H9 (cell line): ENCODE measurements at regions not wholly inside any gene's neighbourhood (a gene's known extent, or its start where the extent isn't known, plus 50 kb on each side); places are given as distances from the start of the nearest gene placed in this dataset.

Experiments
- DNase-seq: peaks from one replicate; pipeline ENCODE4 v3.0.0-alpha.2; 2017
- H2AFZ ChIP-seq: one replicate; pipeline ENCODE4 v1.6.1; 2013; ENCODE audit warnings: mild to moderate bottlenecking, low read length, control low read depth, moderate library complexity
- H2AK5ac ChIP-seq: 2 replicates; pipeline ENCODE4 v1.6.1; 2013; ENCODE audit warnings: low read length, control low read depth, mixed read lengths; ENCODE audit not compliant: insufficient read length
- H2BK120ac ChIP-seq: one replicate; pipeline ENCODE4 v1.6.1; 2013; ENCODE audit warnings: low read depth, mild to moderate bottlenecking, low read length, control low read depth, inconsistent platforms; ENCODE audit not compliant: poor library complexity, severe bottlenecking
- H2BK12ac ChIP-seq: 2 replicates; pipeline ENCODE4 v1.6.1; 2013; ENCODE audit warnings: low read length, control low read depth, mixed read lengths, low read depth; ENCODE audit not compliant: insufficient read length
- H2BK15ac ChIP-seq: 2 replicates; pipeline ENCODE4 v1.6.1; 2013; ENCODE audit warnings: low read depth, low read length, control low read depth
- H2BK20ac ChIP-seq: one replicate; pipeline ENCODE4 v1.6.1; 2013; ENCODE audit warnings: low read depth, mild to moderate bottlenecking, low read length, control low read depth, inconsistent platforms; ENCODE audit not compliant: poor library complexity, severe bottlenecking
- H2BK5ac ChIP-seq: 2 replicates; pipeline ENCODE4 v1.6.1; 2013; ENCODE audit warnings: low read length, control low read depth, mixed read lengths; ENCODE audit not compliant: insufficient read length
- H3K14ac ChIP-seq: 2 replicates; pipeline ENCODE4 v1.6.1; 2013; ENCODE audit warnings: low read length, control low read depth; ENCODE audit not compliant: insufficient read depth
- H3K18ac ChIP-seq: 2 replicates; pipeline ENCODE4 v1.6.1; 2013; ENCODE audit warnings: low read depth, mild to moderate bottlenecking, mixed read lengths, low read length, control low read depth; ENCODE audit not compliant: insufficient read length
- H3K23ac ChIP-seq: 2 replicates; pipeline ENCODE4 v1.6.1; 2013; ENCODE audit warnings: low read length, control low read depth, mixed read lengths, low read depth; ENCODE audit not compliant: insufficient read length
- H3K23me2 ChIP-seq: 2 replicates; pipeline ENCODE4 v1.6.1; 2013; ENCODE audit warnings: low read depth, mild to moderate bottlenecking, mixed read lengths, low read length, control low read depth; ENCODE audit not compliant: insufficient read length, poor library complexity, severe bottlenecking
- H3K27ac ChIP-seq: 2 replicates; pipeline ENCODE4 v1.5.1; 2013; ENCODE audit warnings: low read length, control low read depth, mixed read lengths, low read depth; ENCODE audit not compliant: insufficient read length
- H3K27me3 ChIP-seq: 2 replicates; pipeline ENCODE4 v1.6.1; 2013; ENCODE audit warnings: low read length, control low read depth, inconsistent platforms; ENCODE audit not compliant: insufficient read depth
- H3K4ac ChIP-seq: 2 replicates; pipeline ENCODE4 v1.6.1; 2013; ENCODE audit warnings: low read depth, mild to moderate bottlenecking, control low read depth, inconsistent platforms, low read length, moderate library complexity
- H3K4me1 ChIP-seq: 2 replicates; pipeline ENCODE4 v1.6.1; 2013; ENCODE audit warnings: low read length, control low read depth, inconsistent platforms; ENCODE audit not compliant: insufficient read depth
- H3K4me2 ChIP-seq: 2 replicates; pipeline ENCODE4 v1.6.1; 2013; ENCODE audit warnings: low read length, control low read depth, mixed read lengths; ENCODE audit not compliant: insufficient read length, insufficient read depth
- H3K56ac ChIP-seq: 2 replicates; pipeline ENCODE4 v1.6.1; 2013; ENCODE audit warnings: low read depth, mild to moderate bottlenecking, mixed read lengths, low read length, control low read depth; ENCODE audit not compliant: insufficient read length
- H3K79me1 ChIP-seq: 2 replicates; pipeline ENCODE4 v1.6.1; 2013; ENCODE audit warnings: low read depth, mild to moderate bottlenecking, moderate library complexity, low read length, control low read depth, inconsistent platforms; ENCODE audit not compliant: insufficient read depth, poor library complexity, severe bottlenecking
- H3K79me2 ChIP-seq: 2 replicates; pipeline ENCODE4 v1.6.1; 2013; ENCODE audit warnings: low read length, control low read depth, inconsistent platforms; ENCODE audit not compliant: insufficient read depth
- H3K9ac ChIP-seq: 2 replicates; pipeline ENCODE4 v1.6.1; 2013; ENCODE audit warnings: low read length, control low read depth, mixed read lengths; ENCODE audit not compliant: insufficient read length; ENCODE audit errors: extremely low read depth
- H3K9me3 ChIP-seq: one replicate; pipeline ENCODE4 v1.6.1; 2013; ENCODE audit warnings: low read depth, low read length, inconsistent platforms; ENCODE audit not compliant: control insufficient read depth
- H3T11ph ChIP-seq: one replicate; pipeline ENCODE4 v1.6.1; 2013; ENCODE audit warnings: mild to moderate bottlenecking, low read length, control low read depth, inconsistent platforms
- H4K20me1 ChIP-seq: one replicate; pipeline ENCODE4 v1.6.1; 2013; ENCODE audit not compliant: control insufficient read depth, insufficient read length, insufficient read depth
- H4K5ac ChIP-seq: 2 replicates; pipeline ENCODE4 v1.6.1; 2013; ENCODE audit warnings: low read depth, mild to moderate bottlenecking, mixed read lengths, low read length, control low read depth; ENCODE audit not compliant: insufficient read length
- H4K8ac ChIP-seq: replicated peaks from 2 replicates; pipeline ENCODE4 v1.6.1; 2013; ENCODE audit warnings: low read length, control low read depth, mixed read lengths, low read depth; ENCODE audit not compliant: insufficient read length
- H4K91ac ChIP-seq: 2 replicates; pipeline ENCODE4 v1.6.1; 2013; ENCODE audit warnings: low read depth, mild to moderate bottlenecking, moderate library complexity, mixed read lengths, low read length, control low read depth; ENCODE audit not compliant: insufficient read length
- H3K27ac Mint-ChIP-seq, 3 experiments: 2 replicates in 2 of 3; 3 replicates in 1 of 3; pipeline ENCODE4 v1.8.0; 2020 to 2021; ENCODE audit warnings: mixed read lengths in 3 of 3, mild to moderate bottlenecking in 1 of 3, moderate library complexity in 1 of 3
- H3K27me3 Mint-ChIP-seq: 2 replicates; pipeline ENCODE4 v1.8.0; 2021; ENCODE audit warnings: low read depth, mild to moderate bottlenecking, moderate library complexity, mixed read lengths
- H3K36me3 Mint-ChIP-seq, 3 experiments: 2 replicates in 2 of 3; 3 replicates in 1 of 3; pipeline ENCODE4 v1.8.0; 2020 to 2021; ENCODE audit warnings: low read depth in 3 of 3, mixed read lengths in 3 of 3; ENCODE audit not compliant: insufficient read depth in 1 of 3
- H3K4me1 Mint-ChIP-seq, 2 experiments: 2 replicates each; pipeline ENCODE4 v1.8.0; 2020; ENCODE audit warnings: mixed read lengths in 2 of 2
- H3K4me3 Mint-ChIP-seq, 2 experiments: 2 replicates in 1 of 2; 3 replicates in 1 of 2; pipeline ENCODE4 v1.8.0; 2020 to 2021; ENCODE audit warnings: mild to moderate bottlenecking in 2 of 2, mixed read lengths in 2 of 2, moderate library complexity in 1 of 2
- H3K9me3 Mint-ChIP-seq, 2 experiments: 2 replicates in 1 of 2; 3 replicates in 1 of 2; pipeline ENCODE4 v1.8.0; 2020; ENCODE audit warnings: mild to moderate bottlenecking in 2 of 2, mixed read lengths in 2 of 2, moderate library complexity in 1 of 2
- WGBS: extraction: QIAGEN DNeasy Blood & Tissue Kit; methylation state at CpG from one replicate; pipeline ENCODE4 v1.1.7; 2013; ENCODE audit warnings: missing lambda C conversion rate, low lambda C conversion rate, mixed read lengths; ENCODE audit not compliant: insufficient read length; ENCODE audit errors: extremely low coverage; 5-methylcytosine and 5-hydroxymethylcytosine counted together
- TF ChIP-seq, protein P1 (sequence below): fragments of 200-600 bp; sonication (generic); conservative IDR thresholded peaks from 3 replicates; pipeline ENCODE4 v1.8.0; 2021; ENCODE audit warnings: antibody characterized with exemption, mild to moderate bottlenecking

DNA sequence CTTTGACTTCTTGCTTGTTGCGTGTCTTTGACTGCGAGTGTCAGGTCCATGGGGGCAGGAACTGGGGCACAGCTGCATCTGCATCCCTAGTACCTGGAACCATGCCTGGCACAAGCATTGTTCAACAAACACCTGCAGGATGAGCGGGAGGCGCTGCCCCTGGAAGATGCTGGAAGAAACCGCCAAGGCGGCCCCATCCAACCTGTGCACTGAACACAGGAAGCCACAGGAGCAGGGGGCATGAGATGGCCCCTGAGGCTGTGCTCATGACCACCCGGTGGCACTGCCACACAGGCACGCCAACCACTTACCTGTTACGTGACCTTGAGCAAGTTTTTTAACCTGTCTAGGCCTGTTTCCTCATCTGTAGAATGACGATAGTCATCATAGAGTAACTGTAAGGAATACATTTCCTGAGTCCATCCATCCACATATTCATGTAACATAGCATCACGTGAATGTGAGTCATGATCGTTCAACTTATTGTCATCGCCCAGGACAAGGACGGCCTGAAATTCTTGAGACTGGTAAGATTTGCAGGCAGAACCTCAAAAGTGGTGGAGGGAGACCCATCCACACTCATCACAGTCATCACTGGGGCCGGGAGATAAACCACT is 374.2 kb downstream of the PREX1 start:
- Histone ChIP-seq H3K9me3 (no peaks in the 10 kb centered on the region), H2BK20ac (no peak overlapping the region), H3K79me1 (no peaks in the 10 kb centered on the region), H3K4me1 (no peaks in the 10 kb centered on the region), H4K91ac (no peak overlapping the region), H4K8ac (no peak overlapping the region), H3K18ac (no peak overlapping the region), H4K5ac (no peak overlapping the region), H3K27ac (no peak overlapping the region), H2BK15ac (no peak overlapping the region), H3K4me2 (no peak overlapping the region), H3K27me3 (no peaks in the 10 kb centered on the region), H2BK5ac (no peak overlapping the region), H3K23me2 (no peaks in the 10 kb centered on the region), H2AK5ac (no peak overlapping the region), H3K14ac (no peak overlapping the region), H3K56ac (no peak overlapping the region), H2BK120ac (no peak overlapping the region), H3K23ac (no peak overlapping the region), H2AFZ (no peak overlapping the region), H3K9ac (no peak overlapping the region), H2BK12ac (no peak overlapping the region), H4K20me1 (no peaks in the 10 kb centered on the region), H3K79me2 (no peaks in the 10 kb centered on the region), H3K4ac (no peak overlapping the region), H3T11ph (no peak overlapping the region)
- H3K4me3 Mint-ChIP-seq: no peak overlapping the region
- no peaks in the 10 kb centered on the region for H3K36me3 Mint-ChIP-seq
- H3K27me3 Mint-ChIP-seq: peaks cover 6% of the 10 kb centered on the region
- WGBS: no CpG with 5 or more reads among the region's 15 CpGs
- H3K4me1 Mint-ChIP-seq: peaks cover 22 to 27% of the 10 kb centered on the region in 2 experiments
- TF ChIP-seq, protein P1, sequence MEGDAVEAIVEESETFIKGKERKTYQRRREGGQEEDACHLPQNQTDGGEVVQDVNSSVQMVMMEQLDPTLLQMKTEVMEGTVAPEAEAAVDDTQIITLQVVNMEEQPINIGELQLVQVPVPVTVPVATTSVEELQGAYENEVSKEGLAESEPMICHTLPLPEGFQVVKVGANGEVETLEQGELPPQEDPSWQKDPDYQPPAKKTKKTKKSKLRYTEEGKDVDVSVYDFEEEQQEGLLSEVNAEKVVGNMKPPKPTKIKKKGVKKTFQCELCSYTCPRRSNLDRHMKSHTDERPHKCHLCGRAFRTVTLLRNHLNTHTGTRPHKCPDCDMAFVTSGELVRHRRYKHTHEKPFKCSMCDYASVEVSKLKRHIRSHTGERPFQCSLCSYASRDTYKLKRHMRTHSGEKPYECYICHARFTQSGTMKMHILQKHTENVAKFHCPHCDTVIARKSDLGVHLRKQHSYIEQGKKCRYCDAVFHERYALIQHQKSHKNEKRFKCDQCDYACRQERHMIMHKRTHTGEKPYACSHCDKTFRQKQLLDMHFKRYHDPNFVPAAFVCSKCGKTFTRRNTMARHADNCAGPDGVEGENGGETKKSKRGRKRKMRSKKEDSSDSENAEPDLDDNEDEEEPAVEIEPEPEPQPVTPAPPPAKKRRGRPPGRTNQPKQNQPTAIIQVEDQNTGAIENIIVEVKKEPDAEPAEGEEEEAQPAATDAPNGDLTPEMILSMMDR: no peak
- peaks cover 0 to 2% of the 10 kb centered on the region in 2 experiments; a peak in 2 of 5 replicates for H3K9me3 Mint-ChIP-seq
- no peak overlapping the region for H3K27ac Mint-ChIP-seq
- no peak for DNase-seq
